G401.6 (cell line): ENCODE measurements at regions not wholly inside any gene's neighbourhood (a gene's known extent, or its start where the extent isn't known, plus 50 kb on each side); places are given as distances from the start of the nearest gene placed in this dataset.
A peak's percentile ranks its signal among the peaks of the same experiment; 100 is the strongest.

Source experiments
- FAIRE-seq: peaks from 2 replicates; lab custom pipeline; 2012; peaks lifted over from hg19 to GRCh38; lab: Jason Lieb, UNC

DNA sequence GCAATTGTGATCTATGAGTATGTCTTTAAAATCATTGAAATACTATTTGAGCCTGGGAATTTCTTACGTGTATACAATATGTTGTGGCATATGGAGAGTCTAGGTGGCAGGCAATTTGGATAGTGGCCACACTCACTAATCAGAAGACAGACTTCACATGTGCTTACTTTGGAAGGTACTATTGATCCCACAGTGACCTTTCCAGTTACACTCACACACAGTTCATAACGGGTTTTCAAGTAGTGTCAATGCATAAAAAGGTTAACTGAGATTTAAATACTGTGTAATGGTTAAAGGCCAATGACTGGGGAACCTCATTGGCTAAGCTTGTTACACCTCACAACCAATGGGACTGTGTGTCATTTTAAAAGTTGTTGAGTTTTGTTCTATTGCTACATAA, 783.2 kb downstream of the RPA4 start:
- no peak for FAIRE-seq

DNA sequence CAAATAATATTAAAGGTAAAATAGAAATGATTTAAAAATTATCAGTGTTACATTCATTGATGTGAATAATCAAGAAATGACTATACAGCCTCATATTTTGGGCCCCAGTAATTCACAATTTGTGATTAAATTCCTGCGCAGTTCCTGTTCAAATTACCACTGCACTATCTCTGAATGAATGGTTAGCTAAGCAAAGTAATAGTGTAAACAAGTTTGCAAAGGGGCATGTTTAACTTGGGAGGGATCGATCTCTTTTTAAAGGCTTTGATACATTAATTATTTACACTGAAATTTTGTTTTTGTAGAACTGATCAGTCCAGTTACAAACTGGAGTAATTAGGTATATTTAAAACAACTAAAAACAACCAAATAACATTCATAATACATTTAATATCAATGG, 784.4 kb downstream of the RPA4 start:
- no peak for FAIRE-seq

DNA sequence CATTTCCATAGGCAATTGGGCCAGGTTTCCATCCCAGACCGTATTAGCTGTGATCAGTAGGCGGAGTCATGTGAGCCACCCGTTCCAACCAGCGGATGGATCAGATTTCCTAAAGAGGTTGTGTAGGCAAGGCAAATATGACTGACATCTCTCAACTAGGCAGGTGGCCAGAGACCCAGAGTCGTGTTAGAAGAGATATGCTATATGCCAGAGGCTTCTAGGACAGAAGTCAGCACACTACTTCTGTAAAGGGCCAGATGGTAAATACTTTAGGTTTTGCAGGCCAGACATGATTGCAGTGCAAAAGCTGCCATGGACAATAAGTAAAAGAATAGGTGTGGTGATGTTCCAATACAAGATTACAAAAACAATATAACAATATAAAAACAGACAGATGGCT, 788.4 kb downstream of the RPA4 start:
- no peak for FAIRE-seq

DNA sequence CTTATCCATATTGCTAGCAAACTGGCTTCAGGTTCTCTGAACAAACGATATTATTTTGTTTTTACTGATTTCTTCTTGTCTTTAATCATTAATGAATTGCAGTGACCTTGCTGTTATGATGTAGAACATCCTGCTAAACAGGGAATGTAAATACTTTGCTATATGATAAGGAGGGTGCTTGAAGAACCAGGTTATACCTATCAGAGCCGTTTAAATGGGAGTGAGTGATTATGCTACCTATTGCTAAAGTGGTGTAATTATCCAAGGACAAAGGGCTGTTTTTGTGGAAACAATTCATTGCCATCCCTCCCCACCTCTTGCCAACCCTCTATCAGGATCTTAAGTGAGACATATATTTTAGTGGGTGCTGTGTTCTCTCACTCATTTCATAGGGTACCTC, 788.9 kb downstream of the RPA4 start:
- FAIRE-seq, result no peak

DNA sequence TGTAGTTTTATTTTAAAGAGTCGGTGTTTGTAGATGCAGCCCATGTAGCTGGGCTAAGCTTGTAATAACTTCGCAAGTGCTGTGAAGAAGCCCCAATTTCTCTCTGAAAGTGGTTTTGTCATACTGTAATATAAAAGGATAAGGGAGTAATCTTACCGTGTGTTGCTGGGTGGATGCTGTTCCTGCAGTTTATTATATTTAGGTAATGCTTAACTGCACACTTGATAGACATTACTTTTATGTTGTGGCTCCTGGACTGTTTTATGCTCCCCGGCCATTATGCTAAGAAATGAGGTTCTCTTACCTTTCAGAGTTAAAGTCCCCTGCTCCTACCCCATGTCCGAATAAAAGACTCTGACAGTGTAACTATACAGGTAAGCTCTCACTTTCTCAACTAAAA, 789.4 kb downstream of the RPA4 start:
- FAIRE-seq, result no peak

DNA sequence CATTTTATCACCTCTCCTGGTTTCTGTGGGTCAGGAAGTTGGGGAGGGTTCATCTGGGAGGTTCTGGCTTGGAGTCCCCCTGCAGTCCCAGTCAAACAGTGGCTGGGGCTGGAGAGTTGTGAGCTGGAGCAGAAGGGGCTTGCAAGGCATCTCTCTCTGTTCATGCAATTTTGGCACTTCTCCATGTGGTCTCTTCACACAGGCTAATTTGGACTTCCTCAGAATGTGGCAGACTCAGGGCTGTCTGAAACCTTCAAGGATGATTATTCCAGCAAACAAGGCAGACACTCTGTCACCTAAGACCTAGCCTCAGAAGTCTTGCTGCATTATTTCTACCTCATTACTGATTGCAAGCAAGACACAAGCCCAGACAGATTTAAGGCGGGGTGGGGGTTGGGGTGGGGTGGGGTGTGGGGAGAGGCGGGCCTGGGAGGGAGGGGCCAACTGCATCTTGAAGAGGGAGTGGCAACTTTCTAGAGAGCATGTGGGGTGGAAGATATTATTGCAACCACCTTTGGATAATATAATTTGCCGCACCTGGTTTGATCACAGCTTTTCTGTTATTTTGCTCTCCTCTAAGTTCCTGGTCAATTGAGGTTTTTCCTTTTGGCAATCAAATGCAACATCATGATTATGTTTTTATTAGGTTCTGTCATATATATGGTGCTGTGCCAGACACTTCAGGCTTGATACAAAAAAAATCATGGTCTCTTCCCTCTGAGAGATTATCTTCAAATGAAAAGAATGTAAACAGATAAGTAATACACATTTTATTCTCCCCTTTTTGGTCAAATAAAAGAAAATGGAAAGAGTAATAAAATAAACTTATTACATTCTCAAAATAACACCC, 799.5 kb downstream of the RPA4 start:
- FAIRE-seq, result no peak

DNA sequence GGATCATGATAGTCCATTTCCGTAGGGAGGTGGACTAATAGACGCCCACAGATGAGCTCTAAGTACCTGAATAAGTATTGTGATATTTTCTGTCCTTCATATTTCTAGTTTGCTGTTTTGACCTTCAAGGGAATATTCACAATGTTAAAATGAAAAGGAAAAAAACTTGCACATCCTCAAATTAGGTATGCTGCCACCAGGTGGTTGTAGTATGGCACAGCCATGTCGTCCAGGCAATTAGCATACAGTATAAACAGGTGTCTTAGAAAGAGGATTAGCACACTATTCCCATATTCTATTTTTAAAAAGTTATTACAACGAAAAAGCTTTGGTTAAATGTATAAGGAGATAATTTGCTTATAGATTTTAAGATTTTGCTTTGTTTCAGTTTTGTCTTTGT, 802.0 kb downstream of the RPA4 start:
- FAIRE-seq, result peak; percentile 69

DNA sequence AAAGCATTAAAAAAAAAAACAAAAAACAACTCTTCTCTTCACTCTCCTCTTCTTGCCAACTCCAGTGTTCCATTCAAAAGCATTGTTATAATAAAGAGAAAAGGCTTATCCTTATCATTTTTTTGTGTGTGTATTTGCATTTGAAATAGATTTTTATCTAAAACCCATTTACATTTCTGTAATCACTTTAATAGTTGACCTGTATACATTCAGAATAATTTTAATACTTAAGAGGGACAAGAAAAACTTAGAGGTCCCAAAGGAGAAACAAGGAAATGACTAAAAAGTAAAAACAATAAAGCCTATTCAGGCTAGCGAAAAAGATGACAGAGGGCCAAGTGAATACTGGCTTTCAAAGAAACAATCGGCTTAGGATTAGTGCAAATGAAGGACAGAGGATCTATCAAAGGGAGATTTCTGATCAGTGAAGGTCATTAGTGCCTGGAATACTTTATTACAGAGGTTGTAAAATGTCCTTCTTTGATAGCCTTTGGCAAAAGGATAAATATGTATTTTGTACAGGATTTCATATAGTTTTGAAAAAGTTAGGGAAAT, 808.3 kb downstream of the RPA4 start:
- FAIRE-seq, result no peak

DNA sequence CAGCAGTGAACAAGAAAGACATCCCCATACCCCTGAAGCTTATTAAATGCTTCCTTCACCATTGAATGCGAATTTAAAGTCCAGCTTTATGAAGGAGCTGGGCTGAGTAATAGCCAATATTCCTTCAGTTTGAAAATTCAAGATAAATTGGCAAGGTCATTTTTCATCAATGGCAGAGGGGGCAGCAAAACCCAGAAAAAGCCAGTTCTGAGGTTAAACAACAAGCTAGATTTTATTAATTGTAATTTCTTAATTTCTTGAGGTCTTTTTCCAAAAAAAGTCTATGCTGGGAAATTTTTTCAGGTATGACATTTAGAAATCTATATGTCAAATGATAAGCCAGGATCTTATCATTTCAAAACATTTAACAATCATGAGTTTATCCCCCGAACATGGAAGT, 808.9 kb downstream of the RPA4 start:
- FAIRE-seq, result no peak

DNA sequence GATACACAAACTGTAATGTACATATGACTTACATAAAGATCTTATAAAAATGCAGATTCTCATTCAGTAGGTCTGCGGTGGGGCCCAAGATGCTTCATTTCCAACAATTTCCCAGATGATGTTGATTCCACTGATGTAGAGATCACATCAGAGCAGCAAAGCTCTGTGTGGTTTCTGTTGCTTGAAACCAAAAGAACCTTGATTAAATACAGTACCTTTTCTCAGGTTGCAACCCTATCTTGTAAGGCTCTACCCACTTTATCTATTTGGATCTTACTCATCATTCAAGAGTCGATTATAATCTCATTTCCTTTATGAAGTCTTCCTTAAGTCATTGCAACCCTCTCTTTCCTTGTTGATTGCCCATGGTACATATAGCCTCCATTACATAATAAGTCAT, 816.8 kb downstream of the RPA4 start:
- no peak for FAIRE-seq

DNA sequence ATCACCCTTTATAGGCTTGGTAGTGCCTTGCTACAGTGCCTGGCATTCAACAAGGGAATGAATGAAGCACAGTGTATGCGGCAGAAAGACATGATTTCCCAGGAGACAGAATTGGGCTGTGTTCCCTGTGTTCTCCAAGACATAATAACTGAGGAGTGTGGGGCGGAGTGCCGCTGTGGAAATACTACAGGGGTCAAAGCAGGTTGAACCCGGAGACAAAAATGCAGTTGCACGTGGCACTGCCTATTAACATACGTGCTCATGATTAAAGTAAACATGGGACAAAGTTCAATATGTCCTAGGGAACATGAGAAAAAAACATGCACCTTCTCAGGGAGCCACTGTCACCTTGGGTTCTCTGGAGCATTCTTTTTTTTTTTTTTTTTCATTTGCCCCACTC, 820.8 kb downstream of the RPA4 start:
- no peak for FAIRE-seq

DNA sequence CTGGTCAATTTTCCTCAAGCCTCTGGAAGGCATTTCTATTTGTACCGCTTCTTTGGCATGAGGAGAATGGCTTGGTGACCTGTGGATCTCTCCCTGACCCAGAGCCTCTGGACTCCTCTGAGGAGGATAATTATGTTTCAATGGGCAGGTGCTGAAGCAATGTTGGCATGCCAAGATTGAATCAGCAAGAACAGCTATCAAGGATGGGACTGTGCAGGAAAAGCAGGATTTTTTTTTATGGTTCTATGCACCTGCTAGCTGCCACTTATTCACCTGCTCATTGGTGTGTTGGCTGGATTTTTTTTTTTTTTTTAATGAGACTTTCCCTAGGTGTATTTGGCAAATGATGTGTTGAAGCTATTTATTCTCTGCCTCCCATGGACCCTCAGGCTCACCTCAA, 821.2 kb downstream of the RPA4 start:
- FAIRE-seq, result no peak

DNA sequence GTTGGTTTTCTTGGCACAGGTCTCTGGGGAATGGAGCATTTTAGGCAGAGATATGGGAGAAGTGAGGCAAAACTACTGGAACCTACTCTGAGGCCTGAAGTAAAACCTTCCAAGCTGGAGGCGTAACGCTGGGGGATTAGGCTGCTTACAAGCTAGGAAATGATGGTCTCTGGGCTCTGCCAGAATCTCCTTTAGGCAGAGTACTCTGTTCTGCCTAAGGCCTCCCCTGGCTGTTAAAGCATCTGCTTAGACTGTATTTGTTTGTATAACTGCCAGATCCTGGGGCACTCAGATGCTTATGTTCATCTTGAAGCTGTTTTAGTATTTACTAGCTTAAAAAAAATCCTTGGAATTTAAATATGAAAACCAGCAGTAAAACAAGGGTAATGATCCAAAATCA, 822.2 kb downstream of the RPA4 start:
- no peak for FAIRE-seq

DNA sequence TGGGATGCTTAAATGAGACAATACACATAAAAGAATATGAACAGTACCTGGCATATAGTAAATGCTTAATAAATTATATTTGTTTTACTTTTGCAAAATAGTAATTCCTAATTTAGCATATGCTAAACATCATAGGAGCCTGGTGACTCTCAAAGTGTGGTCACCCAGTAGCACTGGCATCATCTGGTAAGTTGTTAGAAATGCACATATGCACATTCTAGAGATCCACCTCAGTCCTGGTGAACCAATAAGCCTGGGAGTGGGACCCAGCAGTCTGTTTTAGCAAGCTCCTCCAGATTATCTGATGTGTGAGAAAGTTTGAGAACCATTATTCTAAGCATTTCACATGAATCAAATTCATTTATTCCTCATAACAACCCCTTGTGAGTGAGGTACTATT, 830.4 kb downstream of the RPA4 start:
- no peak for FAIRE-seq

DNA sequence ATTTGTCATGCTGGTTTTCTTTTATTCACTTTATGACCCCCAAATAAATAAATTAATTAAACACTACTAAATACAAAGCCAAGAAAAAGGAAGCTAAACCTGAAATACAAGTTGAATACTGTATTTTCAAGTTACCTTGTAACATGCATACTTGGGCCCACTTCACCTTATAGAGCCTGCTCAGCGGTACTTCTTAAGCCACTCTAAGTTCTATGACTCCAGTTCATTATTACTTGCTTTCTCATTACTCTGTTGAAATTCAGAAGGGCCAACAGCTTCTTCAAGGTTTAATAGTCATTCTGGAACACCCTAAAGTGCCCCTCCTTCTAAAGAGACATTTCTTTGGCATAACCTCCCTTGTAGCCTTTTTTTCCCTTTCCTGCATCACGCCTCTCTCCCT, 844.5 kb downstream of the RPA4 start:
- no peak for FAIRE-seq

DNA sequence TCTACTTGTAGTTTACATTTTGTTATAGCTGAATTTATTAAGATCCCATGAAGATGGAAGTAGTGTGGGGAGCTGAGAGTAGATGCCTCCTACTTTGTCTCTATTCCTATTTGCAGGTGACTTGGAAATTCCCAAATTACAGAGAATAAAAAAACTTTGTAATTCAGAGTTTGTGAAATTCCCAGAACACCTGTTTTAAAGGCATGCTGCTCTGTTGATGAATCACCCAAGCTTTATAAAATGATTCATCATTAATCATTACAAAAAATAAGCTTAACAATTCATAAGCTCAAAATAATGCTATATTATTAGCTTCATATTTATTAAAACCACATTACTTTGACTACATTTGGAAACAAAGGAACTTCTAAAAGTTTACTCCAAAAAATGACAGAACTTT, 856.3 kb downstream of the RPA4 start:
- no peak for FAIRE-seq

DNA sequence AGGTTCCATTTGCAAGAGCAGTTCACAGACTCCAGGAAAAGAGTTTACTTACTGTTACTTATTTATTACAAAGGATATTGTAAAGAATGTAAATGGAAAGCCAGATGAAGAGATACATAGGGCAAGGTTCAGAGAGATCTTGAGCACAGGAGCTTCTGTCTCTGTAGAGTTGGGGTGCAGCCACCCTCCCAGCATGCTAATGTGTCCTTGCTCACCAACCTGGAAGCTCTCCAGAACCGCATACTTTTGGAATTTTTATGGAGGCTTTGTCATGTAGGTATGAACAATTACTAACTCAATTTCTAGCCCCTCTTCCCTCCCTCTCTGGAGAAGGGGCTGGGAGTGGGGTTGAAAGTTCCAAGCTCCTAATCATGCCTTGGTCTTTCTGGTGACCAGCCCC, 857.2 kb downstream of the RPA4 start:
- no peak for FAIRE-seq

DNA sequence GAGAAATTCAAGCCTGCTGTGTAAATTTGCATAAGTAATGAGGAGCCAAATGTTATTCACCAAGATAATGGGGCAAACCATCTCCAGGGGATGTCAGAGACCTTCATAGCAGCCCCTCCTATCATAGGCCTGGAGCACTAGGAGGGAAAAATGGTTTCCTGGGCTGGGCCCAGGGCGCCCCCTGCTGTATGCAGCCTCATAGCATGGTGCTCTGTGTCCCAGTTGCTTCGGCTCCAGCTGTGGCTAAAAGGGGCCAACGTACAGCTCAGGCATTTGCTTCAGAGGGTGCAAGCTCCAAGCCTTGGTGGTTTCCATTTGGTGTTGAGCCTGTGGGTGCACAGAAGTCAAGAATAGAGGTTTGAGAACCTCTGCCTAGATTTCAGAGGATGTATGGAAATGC, 859.3 kb downstream of the RPA4 start:
- no peak for FAIRE-seq

DNA sequence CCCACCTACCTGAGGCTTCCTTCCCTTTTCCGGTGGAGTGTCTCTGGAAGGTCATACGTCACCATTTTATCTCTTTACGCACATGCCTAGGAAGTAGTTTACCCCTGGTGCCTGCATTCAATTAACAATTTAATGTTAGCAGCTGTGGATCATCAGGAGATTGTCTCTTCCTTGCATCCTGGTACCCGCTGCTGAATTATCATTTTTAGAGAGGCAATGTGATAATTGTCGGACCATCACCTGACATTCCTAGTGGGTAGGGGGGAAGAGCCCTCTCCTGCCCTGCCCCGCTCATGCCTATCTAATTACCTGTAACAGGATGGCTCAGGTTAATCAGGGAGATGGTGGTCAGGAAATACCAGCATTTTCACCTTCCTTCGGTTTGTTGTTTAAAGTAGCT, 863.6 kb downstream of the RPA4 start:
- no peak for FAIRE-seq

DNA sequence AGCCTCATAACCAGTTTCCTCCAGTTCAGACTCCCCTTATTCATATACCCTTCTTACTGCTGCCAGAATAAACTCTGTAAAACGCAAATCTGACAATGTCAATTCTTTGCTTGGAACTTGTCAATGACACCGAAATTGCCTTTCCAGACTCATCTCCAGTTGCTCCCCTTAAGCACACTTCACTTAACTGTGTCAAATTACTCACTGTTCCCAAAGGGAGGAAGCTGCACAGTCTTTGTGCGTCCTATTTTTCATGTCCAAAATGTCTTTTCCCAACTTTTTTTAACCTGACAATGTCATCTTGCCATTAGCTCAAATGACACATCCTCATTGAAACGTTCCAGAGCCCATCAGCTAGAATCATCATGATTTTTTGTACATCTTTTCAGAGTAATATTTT, 867.3 kb downstream of the RPA4 start:
- no peak for FAIRE-seq

DNA sequence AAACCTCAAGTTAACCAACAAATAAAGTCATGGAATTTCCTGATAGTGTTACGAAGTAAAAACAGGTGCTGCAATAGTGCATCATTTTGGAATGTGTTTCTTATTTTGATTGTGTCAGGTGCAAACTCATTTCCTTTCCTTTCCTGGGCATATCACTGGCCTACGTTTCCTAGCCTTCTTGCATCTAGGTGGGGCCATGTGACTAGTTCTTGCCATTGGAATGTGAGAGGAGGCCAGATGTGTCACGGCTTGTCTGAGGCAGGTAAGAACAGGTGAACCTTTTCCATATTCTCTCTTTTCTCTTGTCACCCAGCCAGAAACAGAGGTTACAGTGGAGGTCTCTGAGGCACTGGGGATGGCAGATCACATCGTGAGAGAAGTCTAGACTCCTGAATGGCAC, 868.0 kb downstream of the RPA4 start:
- FAIRE-seq, result no peak

DNA sequence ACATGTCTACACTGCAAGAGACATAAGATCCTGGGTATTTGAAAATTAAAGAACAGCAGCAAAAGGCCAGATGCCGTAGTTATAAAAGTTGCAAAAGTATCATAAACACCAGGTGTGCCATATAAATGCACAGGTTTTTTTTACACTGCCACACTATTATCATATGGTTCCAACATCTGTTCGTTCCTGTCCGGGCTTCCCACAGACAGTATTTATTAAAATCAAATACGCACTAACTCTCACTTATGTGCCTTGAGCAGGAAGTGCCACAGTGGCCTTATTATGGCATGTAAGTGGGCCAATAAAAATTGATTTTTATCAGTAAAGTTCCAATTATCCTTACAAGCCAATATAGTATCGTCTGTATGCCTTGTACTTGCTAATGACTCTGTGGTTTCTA, 873.2 kb downstream of the RPA4 start:
- FAIRE-seq, result no peak

DNA sequence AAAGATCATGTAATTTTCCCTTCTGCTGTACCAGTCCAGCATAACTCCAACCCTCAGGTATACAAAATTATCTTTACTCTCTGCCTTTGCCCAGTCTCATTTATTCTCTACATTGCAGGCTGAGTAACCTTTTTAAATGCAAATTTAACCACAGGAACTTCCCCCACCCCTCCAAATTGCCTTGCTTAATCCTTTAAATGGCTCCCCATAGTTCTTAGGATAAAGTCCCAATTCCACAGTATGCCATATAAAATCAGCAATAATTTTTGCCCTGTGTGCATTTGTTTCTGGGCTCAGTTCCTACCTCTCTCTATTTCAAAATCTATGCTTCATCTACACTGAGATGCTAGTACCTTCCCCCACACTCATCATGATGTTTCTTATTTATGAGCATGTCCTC, 879.7 kb downstream of the RPA4 start:
- FAIRE-seq, result no peak

DNA sequence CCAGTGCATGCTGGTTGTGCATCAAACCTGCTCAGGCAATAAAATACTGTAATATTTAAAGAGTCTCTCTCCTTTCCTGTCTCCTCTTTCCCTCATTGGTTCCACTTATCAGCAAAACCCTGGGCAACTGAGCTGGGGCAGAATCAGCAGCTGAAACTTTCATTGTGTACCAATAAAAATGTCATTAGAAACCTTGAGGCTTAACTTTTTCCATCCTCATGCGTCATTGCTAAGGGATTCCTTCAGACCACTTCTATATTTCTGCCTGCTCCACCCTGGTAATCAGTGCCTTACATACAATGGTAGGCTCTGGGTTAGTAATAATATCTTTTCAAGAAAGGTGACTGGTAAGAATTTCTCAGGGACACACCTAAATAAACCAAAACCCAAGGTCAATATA, 880.3 kb downstream of the RPA4 start:
- no peak for FAIRE-seq
